ENCODE measurements at regions not wholly inside any gene's neighbourhood (a gene's known extent, or its start where the extent isn't known, plus 50 kb on each side); places are given as distances from the start of the nearest gene placed in this dataset.

- DNase-seq (ENCODE audit: low read depth), result no peak
Observed at GRCh38 chr11:95478003-95478402, 247.0 kb upstream of the SESN3 start.

GRCh38 chr11:95469258-95469657 is 238.3 kb upstream of the SESN3 start:
- no peak for DNase-seq (ENCODE audit: low read depth)

- DNase-seq (ENCODE audit: low read depth), result no peak
Observed at GRCh38 chr11:95466416-95466815, 235.4 kb upstream of the SESN3 start.

GRCh38 chr11:95465887-95466286 is 234.9 kb upstream of the SESN3 start:
- DNase-seq (ENCODE audit: low read depth), result no peak

- no peak for DNase-seq (ENCODE audit: low read depth)
Observed at GRCh38 chr11:95461858-95462257, 230.9 kb upstream of the SESN3 start.

- DNase-seq (ENCODE audit: low read depth), result no peak
Observed at GRCh38 chr11:95461348-95461747, 230.3 kb upstream of the SESN3 start.

- no peak for DNase-seq (ENCODE audit: low read depth)
Observed at GRCh38 chr11:95459291-95460042, 228.5 kb upstream of the SESN3 start.

- no peak for DNase-seq (ENCODE audit: low read depth)
Observed at GRCh38 chr11:95456714-95457491, 225.9 kb upstream of the SESN3 start.

GRCh38 chr11:95455228-95455970 is 224.4 kb upstream of the SESN3 start:
- DNase-seq (ENCODE audit: low read depth), result no peak

GRCh38 chr11:95453616-95454171 is 222.7 kb upstream of the SESN3 start:
- no peak for DNase-seq (ENCODE audit: low read depth)

- no peak for DNase-seq (ENCODE audit: low read depth)
Observed at GRCh38 chr11:95451682-95452081, 220.7 kb upstream of the SESN3 start.

- DNase-seq (ENCODE audit: low read depth), result no peak
Observed at GRCh38 chr11:95451261-95451660, 220.3 kb upstream of the SESN3 start.

- DNase-seq (ENCODE audit: low read depth), result no peak
Observed at GRCh38 chr11:95450547-95451123, 219.6 kb upstream of the SESN3 start.

GRCh38 chr11:95445746-95446333 is 214.8 kb upstream of the SESN3 start:
- DNase-seq (ENCODE audit: low read depth), result no peak

GRCh38 chr11:95444309-95445241 is 213.6 kb upstream of the SESN3 start:
- DNase-seq (ENCODE audit: low read depth), result no peak

GRCh38 chr11:95443386-95443785 is 212.4 kb upstream of the SESN3 start:
- no peak for DNase-seq (ENCODE audit: low read depth)

- DNase-seq (ENCODE audit: low read depth), result no peak
Observed at GRCh38 chr11:95442531-95443050, 211.6 kb upstream of the SESN3 start.

- no peak for DNase-seq (ENCODE audit: low read depth)
Observed at GRCh38 chr11:95435628-95436353, 204.8 kb upstream of the SESN3 start.

GRCh38 chr11:95435192-95435591 is 204.2 kb upstream of the SESN3 start:
- no peak for DNase-seq (ENCODE audit: low read depth)

Data from activated T-cell treated with anti-CD3 and anti-CD28 coated beads for 1 hour (primary cell).